ENCODE measurements at regions not wholly inside any gene's neighbourhood (a gene's known extent, or its start where the extent isn't known, plus 50 kb on each side); places are given as distances from the start of the nearest gene placed in this dataset.

DNA sequence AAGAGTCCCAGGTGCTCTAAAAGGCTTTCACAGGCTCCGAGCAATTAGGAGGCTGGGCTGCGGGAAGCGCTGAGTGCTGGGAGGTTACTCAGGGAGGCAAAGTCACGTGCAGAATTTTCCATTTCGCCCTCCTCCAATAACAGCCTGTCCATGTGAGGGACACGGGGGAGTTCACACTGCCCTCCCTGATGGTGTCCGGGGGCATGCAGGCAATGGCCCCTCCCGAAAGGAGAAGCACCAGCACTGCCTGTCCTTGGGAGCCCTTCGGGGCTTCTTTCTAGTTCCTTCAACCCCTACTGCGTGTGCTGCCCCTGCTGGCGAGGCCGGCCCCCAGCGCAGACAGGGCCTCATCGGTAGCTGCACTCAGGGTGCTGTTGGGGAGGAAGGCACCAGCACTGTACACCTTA lies 63.1 kb upstream of the HPCAL1 start:
- no peak for DNase-seq

DNA sequence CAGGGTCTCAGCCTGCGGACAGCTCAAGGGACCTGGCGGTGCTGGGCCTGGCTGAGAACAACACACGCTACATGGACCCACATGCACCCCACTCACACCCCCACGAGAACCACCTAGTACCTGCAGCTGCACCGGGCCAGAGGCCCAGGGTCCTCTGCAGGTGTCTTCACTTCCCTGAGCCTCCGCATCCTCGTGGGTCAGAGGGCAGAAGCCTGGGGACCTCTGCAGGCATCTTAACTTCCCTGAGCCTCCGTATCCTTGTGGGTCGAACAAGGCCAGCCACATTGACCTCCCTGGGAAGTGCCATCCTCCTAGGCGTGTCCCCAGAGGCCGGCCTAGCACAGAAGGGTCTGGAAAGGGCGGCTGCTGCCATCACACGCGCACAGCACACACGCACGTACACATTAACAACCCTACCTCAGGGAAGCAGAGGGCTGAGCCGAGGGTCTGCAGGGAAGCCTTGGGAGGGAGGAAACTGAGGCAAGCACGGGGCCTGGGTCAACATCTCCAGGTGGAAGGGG lies 62.5 kb upstream of the HPCAL1 start:
- no peak for DNase-seq

DNA sequence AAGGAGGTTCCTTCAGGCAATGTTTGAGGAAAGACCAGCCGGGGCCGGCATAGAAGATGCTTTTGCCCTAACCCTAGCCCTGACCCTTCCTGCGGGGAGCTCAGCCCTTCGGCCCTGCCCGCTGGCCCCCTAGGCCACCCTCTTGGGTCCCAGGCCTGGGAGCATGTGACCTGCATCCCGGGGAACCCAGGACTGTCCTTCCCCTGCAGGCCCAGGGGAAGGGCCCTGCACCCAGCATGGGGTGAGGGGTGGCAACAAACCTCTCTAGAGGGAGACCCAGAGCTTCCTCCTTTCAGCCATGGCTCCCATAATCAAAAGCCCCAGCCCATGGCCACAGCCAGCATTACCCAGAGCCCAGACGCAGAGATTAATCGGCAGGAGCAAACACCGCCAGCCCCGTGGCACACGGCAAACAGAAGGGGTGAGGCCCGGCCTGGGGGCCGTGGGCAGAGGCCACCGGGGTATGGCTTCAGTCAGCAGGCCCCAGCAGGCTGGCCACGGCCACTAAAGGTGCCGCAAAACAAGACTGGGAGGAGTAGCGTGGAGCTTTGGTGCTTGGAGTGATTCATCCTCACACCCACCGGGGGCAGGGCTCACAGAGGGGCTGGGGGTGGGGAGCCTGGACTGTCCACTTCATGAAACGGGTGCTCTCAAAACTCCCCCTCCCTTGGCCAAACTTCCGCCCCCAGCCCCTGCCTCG lies 61.6 kb upstream of the HPCAL1 start:
- DNase-seq: no peak

DNA sequence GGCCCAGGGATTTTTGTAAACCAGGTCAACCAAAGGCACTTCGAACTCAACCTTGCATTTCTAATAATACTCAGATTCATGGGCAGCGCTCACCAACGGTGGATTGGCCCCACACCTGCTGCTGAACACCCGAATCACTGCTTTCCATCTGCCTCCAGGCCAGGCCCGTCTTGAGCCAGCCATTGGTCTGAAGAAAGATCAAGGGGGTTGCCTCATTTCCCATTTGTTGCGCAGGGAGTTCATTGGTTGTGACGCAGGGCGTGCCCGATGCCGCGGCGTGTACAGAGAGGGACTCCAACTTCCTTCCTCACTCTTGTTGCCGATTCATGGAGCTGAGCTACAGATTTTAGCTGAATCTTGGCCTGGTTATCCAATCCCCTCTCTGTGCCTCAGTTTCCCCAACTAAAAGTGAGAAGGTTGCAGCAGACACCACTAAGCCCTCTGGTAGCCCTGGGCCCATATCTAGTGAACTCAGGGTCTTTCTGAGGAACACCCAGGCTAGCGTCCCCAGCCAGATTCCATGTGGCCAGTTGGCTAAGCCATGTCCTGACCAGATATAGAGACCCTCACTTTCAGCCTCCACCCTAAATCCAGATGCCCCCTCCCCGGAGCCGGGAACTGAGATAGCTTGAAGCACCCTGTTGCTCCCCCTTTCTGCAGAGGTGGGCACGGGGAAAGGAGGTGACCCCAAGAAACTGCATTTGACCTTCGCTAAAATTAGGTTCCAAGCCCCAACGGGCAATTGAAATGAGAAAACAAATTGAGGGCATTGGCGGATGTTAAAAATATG lies 60.9 kb upstream of the HPCAL1 start:
- DNase-seq: no peak

DNA sequence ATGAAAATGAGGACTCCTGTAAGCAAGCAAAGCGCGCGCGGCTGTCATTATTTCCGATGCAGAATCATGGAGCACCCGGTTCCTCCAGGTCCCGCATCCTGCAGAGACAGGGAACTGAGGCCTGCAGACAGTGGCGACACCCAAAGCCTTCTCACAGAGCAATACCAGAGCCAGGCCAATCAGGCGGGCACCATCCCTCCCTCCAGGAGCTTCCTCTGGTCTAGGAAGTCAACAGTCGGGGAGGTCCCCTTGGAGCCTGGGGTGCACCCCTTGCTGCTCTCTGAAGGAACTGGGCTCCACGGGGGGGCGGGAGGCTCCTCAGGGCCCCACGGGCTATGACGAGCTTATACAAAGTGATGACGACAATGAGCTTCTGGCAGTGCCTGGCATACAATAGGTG lies 60.3 kb upstream of the HPCAL1 start:
- DNase-seq: no peak

DNA sequence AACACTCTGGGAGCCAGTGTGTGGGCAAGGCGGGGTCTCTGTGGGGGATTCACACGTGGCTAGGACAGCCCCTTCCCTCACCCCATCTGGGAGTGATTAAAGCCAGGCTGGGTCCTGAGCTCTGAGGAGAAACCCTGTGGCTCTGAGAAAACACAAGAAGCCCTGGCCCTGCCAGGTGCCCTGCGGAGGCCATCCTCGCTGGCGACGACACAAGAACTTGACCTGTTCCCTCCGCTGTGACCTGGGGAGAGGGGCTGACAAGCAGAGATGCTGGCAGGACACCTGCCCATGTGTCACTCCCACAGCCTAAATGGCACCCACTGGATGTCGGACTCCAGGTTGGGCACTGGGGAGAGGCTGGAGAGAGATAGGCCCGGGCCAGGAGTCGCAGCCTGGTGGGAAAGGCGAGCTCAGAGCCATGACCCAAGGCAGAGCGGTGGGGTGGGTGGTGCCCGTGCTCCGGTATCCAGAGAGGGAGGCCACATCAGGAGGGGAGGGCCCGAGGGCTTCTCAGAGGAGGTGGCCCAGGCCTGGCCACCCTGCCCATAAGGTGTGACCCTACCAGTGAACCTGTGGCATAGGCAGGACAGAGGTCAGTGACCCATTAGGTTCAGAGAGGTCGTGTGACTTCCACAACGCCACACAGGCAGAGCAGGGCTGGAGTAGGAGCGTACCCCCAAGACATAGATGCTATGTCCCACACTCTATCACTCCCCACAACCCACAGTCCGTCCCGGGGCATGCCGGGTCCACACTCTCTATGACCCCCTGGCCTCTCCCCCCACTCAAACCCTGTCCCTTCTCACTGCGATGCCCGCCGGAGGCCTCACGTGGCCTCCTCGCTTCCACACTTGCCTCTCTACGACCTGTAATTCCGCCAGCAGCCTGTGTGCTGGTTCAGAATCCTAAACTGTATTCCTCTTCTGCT lies 59.4 kb upstream of the HPCAL1 start:
- no peak for DNase-seq

DNA sequence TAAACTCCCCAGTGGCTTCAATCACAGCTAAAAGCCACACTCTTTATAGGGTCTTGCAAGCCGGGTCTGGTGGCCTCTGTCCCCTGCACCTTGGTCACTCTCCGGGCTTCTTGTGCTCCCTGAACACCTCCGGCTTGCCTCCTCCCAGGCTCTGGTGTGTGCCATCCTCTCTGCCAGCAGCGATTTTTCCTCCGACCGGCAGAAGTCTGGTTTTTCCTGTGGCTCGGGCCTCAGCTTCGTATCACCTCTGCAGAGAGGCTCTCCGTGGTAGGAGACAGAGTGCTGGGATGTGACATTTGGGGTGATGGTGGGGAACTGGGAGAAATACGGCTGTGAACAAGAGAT lies 58.8 kb upstream of the HPCAL1 start:
- DNase-seq: no peak

DNA sequence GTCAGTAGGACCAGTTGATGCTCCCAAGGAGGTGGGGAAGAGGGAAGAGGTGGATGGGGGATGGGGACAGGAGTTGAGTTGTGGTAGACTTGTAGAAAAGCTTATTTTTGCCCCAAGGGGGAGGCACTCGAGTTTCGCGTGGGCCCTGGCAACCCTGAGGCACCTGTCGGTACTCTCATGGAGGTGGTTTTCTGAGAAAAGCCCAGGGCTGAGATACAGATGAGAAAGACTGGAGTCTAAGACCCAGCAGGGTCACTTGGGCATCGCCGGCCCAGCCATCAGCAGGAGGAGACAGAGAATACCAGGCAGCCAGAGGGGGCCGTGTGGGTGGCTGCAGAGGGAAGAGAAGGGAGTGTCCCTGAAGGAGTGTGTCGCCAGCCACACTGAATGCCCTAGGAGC lies 57.7 kb upstream of the HPCAL1 start:
- no peak for DNase-seq

DNA sequence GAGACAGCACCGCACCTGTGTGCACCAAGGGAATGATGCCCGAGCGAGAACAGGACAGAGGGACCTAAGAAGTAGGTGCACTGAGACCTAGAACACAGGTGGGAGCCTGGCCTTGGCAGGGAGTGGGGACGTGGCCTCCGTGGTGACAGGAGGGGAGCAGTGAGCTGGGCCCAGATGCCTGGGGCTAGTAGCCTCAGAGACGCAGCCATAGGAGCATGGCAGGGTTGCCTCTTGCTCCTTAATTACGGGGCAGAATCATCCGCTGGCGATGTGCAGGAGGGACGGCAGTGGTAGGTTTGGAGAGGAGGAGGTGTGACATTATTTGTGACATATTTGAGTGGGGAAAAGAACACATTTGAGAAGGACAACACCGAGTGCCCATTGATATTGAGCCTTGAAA lies 57.0 kb upstream of the HPCAL1 start:
- no peak for DNase-seq

DNA sequence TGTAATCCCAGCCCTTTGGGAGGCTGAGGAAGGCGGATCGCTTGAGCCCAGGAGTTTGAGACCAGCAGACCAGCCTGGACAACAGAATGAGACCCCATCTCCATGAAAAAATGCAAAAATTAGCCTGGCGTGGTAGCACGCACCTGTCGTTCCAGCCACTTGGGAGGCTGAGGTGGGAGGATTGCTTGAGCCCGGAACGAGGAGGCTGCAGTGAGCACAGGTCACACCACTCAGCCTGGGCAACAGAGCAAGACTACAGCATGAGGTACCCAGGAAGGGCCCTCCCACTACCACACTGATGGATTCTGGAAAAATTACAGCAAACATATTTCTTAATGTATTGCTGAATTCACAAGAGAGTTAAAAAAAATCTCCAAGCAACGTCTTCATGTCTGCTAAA lies 56.3 kb upstream of the HPCAL1 start:
- DNase-seq: no peak

DNA sequence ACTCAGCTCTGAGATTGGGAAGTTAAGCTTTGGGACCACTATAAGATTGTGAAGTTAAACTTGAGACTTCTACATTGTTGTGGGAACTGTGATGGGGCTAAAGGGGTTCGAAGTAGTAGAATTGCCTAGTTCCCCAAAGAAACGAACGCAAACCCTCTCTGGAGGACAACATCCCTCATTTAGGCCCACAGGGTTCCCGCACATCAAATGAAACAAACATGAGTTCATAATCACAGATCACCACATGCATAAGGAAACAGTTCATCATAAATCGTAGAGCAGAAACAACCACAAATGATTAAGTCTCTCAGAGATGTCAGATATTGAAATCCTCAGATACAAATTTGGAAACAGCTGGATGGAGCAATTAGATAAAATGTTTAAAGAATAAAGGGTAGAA lies 55.9 kb upstream of the HPCAL1 start:
- no peak for DNase-seq

DNA sequence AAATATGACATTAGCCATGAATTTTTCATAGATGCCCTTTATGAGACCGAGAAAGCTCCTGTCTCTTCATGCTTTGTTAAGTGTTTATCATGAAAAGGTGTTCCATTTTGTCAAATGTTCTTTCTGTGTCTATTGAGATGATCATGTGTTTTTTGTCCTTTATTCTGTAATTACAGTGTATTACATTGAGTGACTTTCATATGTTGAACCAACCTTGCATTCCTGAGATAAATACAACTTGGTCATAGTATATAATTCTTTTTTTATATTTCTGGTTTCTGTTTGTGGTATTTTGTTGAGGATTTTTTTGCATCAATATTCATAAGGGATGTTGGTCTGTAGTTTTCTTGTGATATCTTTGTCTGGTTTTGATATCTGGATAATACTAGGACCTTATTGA lies 52.9 kb upstream of the HPCAL1 start:
- DNase-seq: no peak

DNA sequence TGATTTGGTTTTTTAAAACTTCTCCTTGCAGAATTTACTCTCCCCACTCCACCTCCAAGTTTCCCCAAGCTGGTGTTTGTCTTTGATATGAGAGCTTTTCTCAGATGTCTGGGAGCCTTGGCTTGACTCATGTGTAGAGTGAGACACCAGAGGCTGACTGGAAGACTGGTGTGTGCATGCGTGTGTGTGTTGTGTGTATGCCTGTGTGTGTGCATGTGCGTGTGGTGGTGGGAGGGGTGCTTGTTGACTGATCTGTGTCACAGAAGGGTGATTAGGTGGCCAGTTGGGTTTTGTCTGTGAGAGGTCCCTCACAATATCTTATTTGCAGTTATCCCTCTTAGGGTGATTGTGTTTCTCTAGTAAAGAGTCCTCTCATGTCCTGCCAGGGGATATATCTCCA lies 50.5 kb upstream of the HPCAL1 start:
- DNase-seq: no peak

DNA sequence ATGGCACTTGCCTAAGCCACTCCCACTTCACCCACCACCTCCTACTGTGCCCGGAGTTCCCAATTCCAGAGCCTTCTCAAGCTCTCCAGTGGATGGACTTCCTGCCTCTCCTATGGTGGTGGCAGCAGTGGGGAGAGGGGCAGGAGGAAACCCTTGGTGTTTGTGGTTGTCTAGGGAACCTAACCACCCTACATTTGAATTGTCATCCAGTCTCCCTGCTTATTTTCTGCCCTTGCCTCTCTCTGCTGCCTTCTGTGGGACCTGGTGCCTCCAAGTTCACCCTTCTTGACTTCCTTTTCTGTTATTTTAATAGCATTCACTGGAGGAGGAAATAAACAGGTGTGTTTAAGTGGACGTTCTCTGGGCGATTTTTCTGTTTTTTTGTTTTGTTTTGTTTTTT lies 50.0 kb upstream of the HPCAL1 start:
- DNase-seq: no peak
